ENCODE measurements at regions not wholly inside any gene's neighbourhood (a gene's known extent, or its start where the extent isn't known, plus 50 kb on each side); places are given as distances from the start of the nearest gene placed in this dataset.

- Histone ChIP-seq H3K36me3 (ENCODE audit: control insufficient read depth in 4 of 4, insufficient read depth in 4 of 4, low read length in 4 of 4) (no peaks in the 10 kb centered on the region), H3K4me1 (ENCODE audit: control insufficient read depth in 5 of 5, insufficient read depth in 5 of 5, low read length in 5 of 5) (no peaks in the 10 kb centered on the region), H3K9me3 (ENCODE audit: control insufficient read depth in 4 of 4, insufficient read depth in 3 of 4, low read length in 3 of 4) (peaks cover 0 to 4% (median 0%) of the 10 kb centered on the region in 4 donors), H3K9ac (ENCODE audit: insufficient read depth in 1 of 2, low read length in 2 of 2) (no peak overlapping the region), H3K27me3 (ENCODE audit: control insufficient read depth in 3 of 3, insufficient read depth in 3 of 3, low read length in 2 of 3) (no peaks in the 10 kb centered on the region), H3K4me3 (no peak overlapping the region), H3K27ac (ENCODE audit: low read depth in 1 of 2, low read length in 1 of 2) (no peak overlapping the region)
- ATAC-seq (ENCODE audit: insufficient read depth, low FRiP score), result no peak
- TF ChIP-seq CTCF (IDR thresholded peaks at IDR 0.05; ENCODE audit: control extremely low read depth, extremely low read depth), result no peak
- no peak for DNase-seq
- 92 to 93% methylated on average over 3 of the region's 3 CpGs for WGBS, 2 donors
These were observed 1158.5 kb downstream of the CDH18 start for GRCh38 chr5:18829539-18829938.

GRCh38 chr5:18850216-18850615 is 1137.8 kb downstream of the CDH18 start:
- Histone ChIP-seq H3K4me3 (no peak overlapping the region), H3K27ac (ENCODE audit: low read depth in 1 of 2, low read length in 1 of 2) (no peak overlapping the region), H3K27me3 (ENCODE audit: control insufficient read depth in 3 of 3, insufficient read depth in 3 of 3, low read length in 2 of 3) (no peaks in the 10 kb centered on the region), H3K4me1 (ENCODE audit: control insufficient read depth in 5 of 5, insufficient read depth in 5 of 5, low read length in 5 of 5) (no peaks in the 10 kb centered on the region), H3K9me3 (ENCODE audit: control insufficient read depth in 4 of 4, insufficient read depth in 3 of 4, low read length in 3 of 4) (peaks cover 0 to 1% (median 0%) of the 10 kb centered on the region in 4 donors), H3K9ac (ENCODE audit: insufficient read depth in 1 of 2, low read length in 2 of 2) (no peak overlapping the region), H3K36me3 (ENCODE audit: control insufficient read depth in 4 of 4, insufficient read depth in 4 of 4, low read length in 4 of 4) (no peaks in the 10 kb centered on the region)
- TF ChIP-seq CTCF (IDR thresholded peaks at IDR 0.05; ENCODE audit: control extremely low read depth, extremely low read depth), result no peak
- DNase-seq, result no peak
- no peak for ATAC-seq (ENCODE audit: insufficient read depth, low FRiP score)
- WGBS, 2 donors, result 73 to 76% methylated on average over 2 of the region's 2 CpGs

GRCh38 chr5:18872978-18873377 is 1115.0 kb downstream of the CDH18 start:
- no peaks in the 10 kb centered on the region for H3K27me3 ChIP-seq (ENCODE audit: control insufficient read depth in 3 of 3, insufficient read depth in 3 of 3, low read length in 2 of 3)
- no peak overlapping the region for H3K4me3 ChIP-seq
- ATAC-seq (ENCODE audit: insufficient read depth, low FRiP score) (no peak), DNase-seq (no peak)
- 84% methylated on average over 6 of the region's 6 CpGs for WGBS, 2 donors
- no peaks in the 10 kb centered on the region for H3K9me3 ChIP-seq (ENCODE audit: control insufficient read depth in 4 of 4, insufficient read depth in 3 of 4, low read length in 3 of 4)
- H3K36me3 ChIP-seq (ENCODE audit: control insufficient read depth in 4 of 4, insufficient read depth in 4 of 4, low read length in 4 of 4), result no peaks in the 10 kb centered on the region
- no peak overlapping the region for H3K27ac ChIP-seq (ENCODE audit: low read depth in 1 of 2, low read length in 1 of 2)
- no peaks in the 10 kb centered on the region for H3K4me1 ChIP-seq (ENCODE audit: control insufficient read depth in 5 of 5, insufficient read depth in 5 of 5, low read length in 5 of 5)
- no peak for TF ChIP-seq CTCF (IDR thresholded peaks at IDR 0.05; ENCODE audit: control extremely low read depth, extremely low read depth)
- H3K9ac ChIP-seq (ENCODE audit: insufficient read depth in 1 of 2, low read length in 2 of 2), result no peak overlapping the region

- Histone ChIP-seq H3K9ac (ENCODE audit: insufficient read depth in 1 of 2, low read length in 2 of 2) (no peak overlapping the region), H3K4me3 (no peak overlapping the region), H3K27ac (ENCODE audit: low read depth in 1 of 2, low read length in 1 of 2) (no peak overlapping the region), H3K27me3 (ENCODE audit: control insufficient read depth in 3 of 3, insufficient read depth in 3 of 3, low read length in 2 of 3) (no peaks in the 10 kb centered on the region), H3K36me3 (ENCODE audit: control insufficient read depth in 4 of 4, insufficient read depth in 4 of 4, low read length in 4 of 4) (no peaks in the 10 kb centered on the region), H3K4me1 (ENCODE audit: control insufficient read depth in 5 of 5, insufficient read depth in 5 of 5, low read length in 5 of 5) (no peaks in the 10 kb centered on the region), H3K9me3 (ENCODE audit: control insufficient read depth in 4 of 4, insufficient read depth in 3 of 4, low read length in 3 of 4) (no peaks in the 10 kb centered on the region)
- TF ChIP-seq CTCF (IDR thresholded peaks at IDR 0.05; ENCODE audit: control extremely low read depth, extremely low read depth), result no peak
- DNase-seq (no peak), ATAC-seq (ENCODE audit: insufficient read depth, low FRiP score) (no peak)
- WGBS, 2 donors, result 78 to 85% methylated on average over 1 of the region's 1 CpG
These were observed 1111.4 kb downstream of the CDH18 start for GRCh38 chr5:18876565-18876964.
